Activated naive CD4-positive, alpha-beta T cell treated with anti-CD3 and anti-CD28 coated beads for 36 hours (primary cell): ENCODE measurements at regions not wholly inside any gene's neighbourhood (a gene's known extent, or its start where the extent isn't known, plus 50 kb on each side); places are given as distances from the start of the nearest gene placed in this dataset.

Source experiments
- CTCF ChIA-PET: fragments of 350-600 bp; sonication (Branson Sonifier 250); formaldehyde crosslinking; loops from one replicate; lab custom pipeline; 2021; ENCODE audit warnings: antibody characterized with exemption; lab: Charles Lee
- DNase-seq: peaks from one replicate; pipeline ENCODE4 v3.0.0-alpha.2; 2020
- H3K27ac Mint-ChIP-seq: one replicate; pipeline ENCODE4 v1.8.0; 2021; ENCODE audit warnings: mild to moderate bottlenecking, mixed read lengths
- H3K27me3 Mint-ChIP-seq: one replicate; pipeline ENCODE4 v1.8.0; 2021; ENCODE audit warnings: low read depth, mixed read lengths
- H3K36me3 Mint-ChIP-seq: one replicate; pipeline ENCODE4 v1.8.0; 2021; ENCODE audit warnings: low read depth, mixed read lengths
- H3K4me1 Mint-ChIP-seq: one replicate; pipeline ENCODE4 v1.8.0; 2021; ENCODE audit warnings: low read depth, mixed read lengths
- H3K4me3 Mint-ChIP-seq: one replicate; pipeline ENCODE4 v1.8.0; 2021; ENCODE audit warnings: mild to moderate bottlenecking, moderate library complexity, mixed read lengths
- H3K9me3 Mint-ChIP-seq: one replicate; pipeline ENCODE4 v1.8.0; 2021; ENCODE audit warnings: mixed read lengths
- intact Hi-C: fragments of 100-400 bp; cut with micrococcal nuclease; formaldehyde crosslinking; loops from one replicate; pipeline ENCODE4 v1.15.1; 2023

DNA sequence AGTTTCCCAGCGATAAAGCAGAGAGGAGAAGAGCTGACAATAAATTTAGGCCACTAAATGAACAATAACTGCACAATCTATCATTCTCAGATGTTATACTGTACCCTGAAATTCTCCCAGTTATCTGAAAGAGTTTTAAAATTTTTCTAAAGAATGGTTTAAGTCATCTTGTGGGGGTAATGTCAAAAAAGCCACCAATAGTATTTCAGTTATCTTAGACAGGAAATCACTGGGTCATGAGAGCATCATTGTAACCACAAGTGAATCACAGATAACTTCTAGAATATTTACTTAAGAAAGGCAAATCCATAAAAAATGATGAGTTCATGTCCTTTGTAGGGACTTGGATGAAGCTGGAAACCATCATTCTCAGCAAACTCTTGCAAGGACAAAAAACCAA lies 147.1 kb downstream of the DNAJB9 start:
- H3K4me3 Mint-ChIP-seq, result no peak overlapping the region
- H3K27me3 Mint-ChIP-seq, result peaks cover 3% of the 10 kb centered on the region
- intact Hi-C loops, result no loop called here
- CTCF ChIA-PET, result no interaction called here
- H3K36me3 Mint-ChIP-seq, result no peaks in the 10 kb centered on the region
- DNase-seq, result no peak
- peaks cover 1% of the 10 kb centered on the region for H3K9me3 Mint-ChIP-seq
- no peak overlapping the region for H3K27ac Mint-ChIP-seq
- no peaks in the 10 kb centered on the region for H3K4me1 Mint-ChIP-seq

DNA sequence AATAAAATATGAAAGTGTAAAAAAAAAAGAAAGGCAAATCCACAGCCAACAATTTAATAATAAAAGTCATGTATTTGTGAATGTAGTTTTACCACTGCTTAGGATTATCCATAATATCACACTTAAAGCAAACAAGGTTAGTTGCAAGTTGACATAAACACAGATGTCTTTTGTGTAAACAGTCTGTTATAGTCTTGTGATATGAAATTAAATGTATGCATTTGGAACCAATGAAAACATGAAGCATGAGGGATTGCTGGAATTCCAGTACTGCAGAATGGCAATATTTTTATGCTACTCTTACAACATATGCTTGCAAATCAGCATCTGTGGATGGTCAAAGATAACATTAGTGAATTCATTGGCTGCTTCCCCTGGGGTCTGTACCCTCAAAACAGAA lies 148.1 kb downstream of the DNAJB9 start:
- no peaks in the 10 kb centered on the region for H3K36me3 Mint-ChIP-seq
- no peak overlapping the region for H3K27ac Mint-ChIP-seq
- no peak overlapping the region for H3K4me3 Mint-ChIP-seq
- H3K27me3 Mint-ChIP-seq, result peaks cover 3% of the 10 kb centered on the region
- intact Hi-C loops, result no loop called here
- no peaks in the 10 kb centered on the region for H3K4me1 Mint-ChIP-seq
- CTCF ChIA-PET, result no interaction called here
- H3K9me3 Mint-ChIP-seq, result peaks cover 1% of the 10 kb centered on the region
- DNase-seq, result no peak

DNA sequence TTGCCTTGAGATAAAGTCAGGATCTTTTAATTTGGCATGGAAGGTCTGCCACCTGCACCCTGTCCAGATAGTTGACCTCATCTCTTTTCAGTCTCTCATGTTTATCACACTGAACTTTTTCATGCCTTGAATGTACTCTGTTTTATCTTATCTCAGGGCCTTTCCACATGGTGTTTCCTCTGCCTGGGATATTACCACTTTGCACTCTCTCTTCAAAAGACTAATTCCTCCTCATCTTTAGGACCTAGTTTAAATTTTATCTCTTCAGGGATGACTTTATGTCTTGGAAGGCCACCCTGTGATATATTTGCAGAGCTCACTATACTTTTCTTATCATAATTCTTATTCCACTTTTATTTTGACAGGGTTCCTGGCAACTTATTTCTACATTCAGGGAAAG lies 150.0 kb downstream of the DNAJB9 start:
- CTCF ChIA-PET, result no interaction called here
- H3K27ac Mint-ChIP-seq, result no peak overlapping the region
- H3K36me3 Mint-ChIP-seq, result no peaks in the 10 kb centered on the region
- no peak for DNase-seq
- H3K4me1 Mint-ChIP-seq, result no peaks in the 10 kb centered on the region
- peaks cover 1% of the 10 kb centered on the region for H3K9me3 Mint-ChIP-seq
- intact Hi-C loops, result no loop called here
- H3K27me3 Mint-ChIP-seq, result no peaks in the 10 kb centered on the region
- H3K4me3 Mint-ChIP-seq, result no peak overlapping the region

- Mint-ChIP-seq H3K27me3 (peaks cover 2% of the 10 kb centered on the region), H3K4me3 (no peak overlapping the region), H3K36me3 (no peaks in the 10 kb centered on the region), H3K27ac (no peak overlapping the region), H3K4me1 (no peaks in the 10 kb centered on the region), H3K9me3 (peaks cover 1% of the 10 kb centered on the region)
- CTCF ChIA-PET, result interaction anchor here (1.0 kb wide), 1 partner anchor 20 kb away, joined by 3 read pairs; no protein-coding TSS in a partner anchor
- intact Hi-C loops, result no loop called here
- DNase-seq, result no peak
Measured at GRCh38 chr7:108722561-108722960, 152.9 kb downstream of the DNAJB9 start.

DNA sequence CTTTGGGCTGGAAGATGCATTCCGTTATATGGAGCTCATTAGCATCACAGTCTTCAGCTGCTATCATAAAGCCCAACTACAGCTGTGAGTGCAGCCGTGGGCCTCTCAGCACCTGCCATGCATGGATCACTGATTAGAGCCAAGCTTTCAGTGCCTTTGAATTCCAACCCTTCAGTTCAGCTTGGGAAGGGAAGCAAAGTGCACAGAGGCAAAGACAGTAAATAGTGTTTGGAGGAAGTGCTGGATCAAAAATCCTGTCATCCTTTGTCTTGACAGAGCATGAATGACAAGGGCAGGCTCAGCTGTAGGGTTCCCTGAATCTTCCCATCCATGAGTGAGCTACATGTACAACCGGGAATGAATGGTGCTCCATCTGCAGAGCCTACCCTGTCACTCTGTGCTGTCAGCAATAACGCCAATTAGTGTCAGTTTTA lies 153.7 kb downstream of the DNAJB9 start:
- intact Hi-C loops, result no loop called here
- no peak overlapping the region for H3K4me3 Mint-ChIP-seq
- no peaks in the 10 kb centered on the region for H3K36me3 Mint-ChIP-seq
- no peaks in the 10 kb centered on the region for H3K4me1 Mint-ChIP-seq
- H3K27me3 Mint-ChIP-seq, result peaks cover 2% of the 10 kb centered on the region
- peaks cover 1% of the 10 kb centered on the region for H3K9me3 Mint-ChIP-seq
- no peak overlapping the region for H3K27ac Mint-ChIP-seq
- DNase-seq, result no peak
- CTCF ChIA-PET, result no interaction called here

DNA sequence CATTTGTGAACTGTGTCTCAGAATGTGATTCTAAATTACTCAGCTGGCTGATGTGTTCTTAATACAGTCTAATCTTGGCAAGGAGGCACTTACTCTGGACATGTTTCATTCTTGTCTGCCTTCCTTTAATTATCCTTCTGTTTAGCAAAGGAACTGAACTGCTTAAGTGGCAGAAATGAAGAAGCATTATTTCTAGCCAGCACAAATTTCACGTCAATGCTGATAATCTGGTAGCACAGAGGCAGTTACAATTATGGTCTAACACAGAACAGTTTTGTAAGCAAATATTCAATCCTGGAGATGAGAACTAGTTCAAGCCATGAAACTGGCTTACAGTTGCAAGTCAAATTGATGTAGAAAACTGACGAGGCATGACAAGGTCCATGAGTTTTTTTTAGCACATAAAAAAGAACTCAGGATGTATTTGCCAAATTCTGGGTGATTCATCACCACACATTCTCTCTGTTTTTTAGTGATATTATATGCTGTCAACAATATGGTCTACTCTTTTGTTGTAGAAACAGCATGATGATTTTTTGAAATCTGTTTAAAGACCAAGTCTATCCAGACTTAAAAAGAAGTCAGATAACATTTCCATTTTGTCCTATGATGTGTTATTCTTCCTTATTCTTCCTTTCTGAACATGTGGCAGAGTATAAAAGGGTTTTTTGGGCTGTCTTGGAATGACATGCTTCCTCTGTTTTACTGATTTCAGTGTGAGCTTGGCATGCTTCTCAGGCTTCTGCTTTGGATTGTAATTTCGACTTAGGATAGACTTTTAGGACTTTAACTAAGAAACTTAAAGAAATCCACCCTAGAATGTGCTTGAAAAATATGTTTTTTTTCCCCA lies 154.8 kb downstream of the DNAJB9 start:
- CTCF ChIA-PET, result no interaction called here
- intact Hi-C loops, result no loop called here
- DNase-seq, result no peak
- no peak overlapping the region for H3K4me3 Mint-ChIP-seq
- peaks cover 1% of the 10 kb centered on the region for H3K9me3 Mint-ChIP-seq
- peaks cover 2% of the 10 kb centered on the region for H3K27me3 Mint-ChIP-seq
- no peak overlapping the region for H3K27ac Mint-ChIP-seq
- no peaks in the 10 kb centered on the region for H3K4me1 Mint-ChIP-seq
- H3K36me3 Mint-ChIP-seq, result no peaks in the 10 kb centered on the region

GRCh38 chr7:108735814-108736213 lies 166.1 kb downstream of the DNAJB9 start:
- CTCF ChIA-PET, result interaction anchor here (0.7 kb wide), 1 partner anchor 75 kb away, joined by 3 read pairs; no protein-coding TSS in a partner anchor
- Mint-ChIP-seq H3K36me3 (no peaks in the 10 kb centered on the region), H3K27me3 (peaks cover 4% of the 10 kb centered on the region), H3K4me3 (no peak overlapping the region), H3K4me1 (no peaks in the 10 kb centered on the region), H3K9me3 (peaks cover 1% of the 10 kb centered on the region), H3K27ac (no peak overlapping the region)
- intact Hi-C loops, result no loop called here
- DNase-seq, result no peak

DNA sequence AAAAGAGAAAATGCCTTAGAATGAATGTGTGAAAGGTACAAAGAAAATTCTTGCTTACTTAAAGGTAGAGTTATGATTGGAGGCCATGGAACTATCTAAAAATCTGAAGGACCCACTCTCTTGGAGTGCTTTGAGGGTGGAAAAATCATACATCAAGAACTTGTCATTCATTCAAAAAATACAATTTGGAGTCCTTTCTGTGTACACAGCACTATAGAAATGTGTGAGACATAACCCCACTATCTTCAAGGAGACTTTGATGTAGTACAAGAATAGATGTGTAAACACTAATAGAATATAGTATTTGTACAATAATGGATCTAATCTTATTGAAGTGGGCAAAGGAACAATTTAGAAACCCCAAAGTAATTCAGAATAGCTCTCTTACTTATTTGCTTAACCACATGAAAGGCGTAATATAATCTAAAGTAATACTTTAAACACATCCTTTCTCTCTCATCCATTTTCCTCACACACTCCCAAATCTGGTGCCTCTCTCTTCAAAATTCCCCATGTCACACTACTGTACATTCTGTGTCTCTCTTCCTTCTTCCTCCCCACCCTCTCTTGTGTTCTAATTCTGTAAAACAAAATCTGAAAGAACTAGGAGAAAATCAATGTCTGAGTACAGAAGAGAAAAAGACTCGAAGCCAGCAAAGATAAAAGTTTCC lies 166.7 kb downstream of the DNAJB9 start:
- H3K4me1 Mint-ChIP-seq, result no peaks in the 10 kb centered on the region
- DNase-seq, result no peak
- H3K36me3 Mint-ChIP-seq, result no peaks in the 10 kb centered on the region
- H3K27ac Mint-ChIP-seq, result no peak overlapping the region
- intact Hi-C loops, result no loop called here
- CTCF ChIA-PET, result no interaction called here
- peaks cover 1% of the 10 kb centered on the region for H3K9me3 Mint-ChIP-seq
- H3K4me3 Mint-ChIP-seq, result no peak overlapping the region
- H3K27me3 Mint-ChIP-seq, result peaks cover 4% of the 10 kb centered on the region

DNA sequence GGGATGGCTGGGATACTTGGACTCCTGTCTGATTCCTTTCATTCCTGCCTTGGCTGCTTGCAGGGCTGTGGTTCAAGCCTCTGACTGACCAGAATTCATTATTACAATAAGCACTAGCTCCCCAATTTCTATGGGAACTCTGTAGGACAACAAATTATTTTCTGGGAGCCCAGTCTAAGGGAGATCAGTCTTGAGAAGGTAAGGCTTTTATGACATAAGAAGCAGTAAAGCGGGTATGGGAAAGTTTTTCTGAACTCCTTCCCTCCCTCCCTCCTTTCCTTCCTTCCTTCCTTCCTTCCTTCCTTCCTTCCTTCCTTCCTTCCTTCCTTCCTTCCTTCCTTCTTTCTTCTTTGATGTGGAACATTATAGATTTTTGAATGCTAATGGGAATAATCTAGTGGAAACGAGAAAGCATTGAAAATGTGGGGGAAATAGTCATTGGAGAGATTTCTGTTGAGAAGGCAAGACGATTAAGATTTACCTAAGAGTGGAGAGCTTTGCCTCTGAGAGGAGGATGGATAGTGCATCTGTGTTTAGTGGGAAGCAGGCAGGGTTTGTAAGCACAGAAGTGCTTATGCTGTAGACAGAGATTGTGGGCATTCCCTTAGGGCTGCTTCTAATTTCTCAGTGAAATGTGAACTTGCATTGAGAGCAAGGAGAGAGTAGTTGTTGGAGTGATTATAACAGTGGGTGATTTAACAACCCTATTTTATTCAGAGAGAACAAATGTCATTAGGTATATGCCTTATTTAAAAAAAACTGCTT lies 201.5 kb downstream of the DNAJB9 start:
- Mint-ChIP-seq H3K27ac (no peak overlapping the region), H3K36me3 (no peaks in the 10 kb centered on the region)
- intact Hi-C loops, result no loop called here

GRCh38 chr7:108771853-108772252 lies 202.2 kb downstream of the DNAJB9 start:
- DNase-seq, result no peak
- H3K27ac Mint-ChIP-seq, result no peak overlapping the region
- CTCF ChIA-PET, result no interaction called here
- H3K36me3 Mint-ChIP-seq, result no peaks in the 10 kb centered on the region
- no peaks in the 10 kb centered on the region for H3K4me1 Mint-ChIP-seq
- no peak overlapping the region for H3K4me3 Mint-ChIP-seq
- intact Hi-C loops, result no loop called here
- no peaks in the 10 kb centered on the region for H3K27me3 Mint-ChIP-seq
- no peaks in the 10 kb centered on the region for H3K9me3 Mint-ChIP-seq

More for the DNA sequence above, 201.5 kb downstream of the DNAJB9 start:
- CTCF ChIA-PET, result no interaction called here
- Mint-ChIP-seq H3K27me3 (no peaks in the 10 kb centered on the region), H3K4me3 (no peak overlapping the region), H3K4me1 (no peaks in the 10 kb centered on the region), H3K9me3 (no peaks in the 10 kb centered on the region)
- no peak for DNase-seq

DNA sequence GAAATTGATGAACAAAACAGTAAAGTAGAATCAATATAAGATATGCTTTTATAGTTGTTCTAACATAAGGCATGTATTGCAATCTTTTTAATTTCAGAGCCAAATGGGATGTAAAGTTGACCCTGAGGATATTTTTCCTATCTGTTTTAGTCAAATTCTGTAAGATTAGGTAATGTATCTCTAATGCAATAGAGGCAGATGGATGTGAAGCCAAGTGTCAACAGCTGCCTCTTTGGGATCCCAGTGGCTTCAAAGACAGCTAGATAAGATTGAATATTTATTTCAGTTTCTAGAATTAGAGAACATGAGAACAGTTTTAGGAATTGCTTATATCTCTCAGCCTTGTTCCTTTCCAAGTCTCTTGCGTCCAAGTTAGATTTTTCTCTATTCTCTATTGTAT lies 208.3 kb downstream of the DNAJB9 start:
- no peaks in the 10 kb centered on the region for H3K9me3 Mint-ChIP-seq
- H3K27me3 Mint-ChIP-seq, result no peaks in the 10 kb centered on the region
- H3K36me3 Mint-ChIP-seq, result no peaks in the 10 kb centered on the region
- CTCF ChIA-PET, result no interaction called here
- intact Hi-C loops, result no loop called here
- no peak for DNase-seq
- H3K4me3 Mint-ChIP-seq, result no peak overlapping the region
- H3K27ac Mint-ChIP-seq, result no peak overlapping the region
- H3K4me1 Mint-ChIP-seq, result no peaks in the 10 kb centered on the region

- intact Hi-C loops, result no loop called here
- Mint-ChIP-seq H3K27me3 (no peaks in the 10 kb centered on the region), H3K4me1 (no peaks in the 10 kb centered on the region), H3K4me3 (no peak overlapping the region), H3K27ac (no peak overlapping the region), H3K36me3 (no peaks in the 10 kb centered on the region), H3K9me3 (peaks cover 13% of the 10 kb centered on the region)
- no peak for DNase-seq
- CTCF ChIA-PET, result no interaction called here
Measured at GRCh38 chr7:108789451-108789850, 219.8 kb downstream of the DNAJB9 start.
